Activated naive CD4-positive, alpha-beta T cell treated with anti-CD3 and anti-CD28 coated beads for 36 hours (primary cell): ENCODE measurements at regions not wholly inside any gene's neighbourhood (a gene's known extent, or its start where the extent isn't known, plus 50 kb on each side); places are given as distances from the start of the nearest gene placed in this dataset.

Source experiments
- CTCF ChIA-PET: fragments of 350-600 bp; sonication (Branson Sonifier 250); formaldehyde crosslinking; loops from one replicate; lab custom pipeline; 2021; ENCODE audit warnings: antibody characterized with exemption; lab: Charles Lee
- DNase-seq: peaks from one replicate; pipeline ENCODE4 v3.0.0-alpha.2; 2020
- H3K27ac Mint-ChIP-seq: one replicate; pipeline ENCODE4 v1.8.0; 2021; ENCODE audit warnings: mild to moderate bottlenecking, mixed read lengths
- H3K27me3 Mint-ChIP-seq: one replicate; pipeline ENCODE4 v1.8.0; 2021; ENCODE audit warnings: low read depth, mixed read lengths
- H3K36me3 Mint-ChIP-seq: one replicate; pipeline ENCODE4 v1.8.0; 2021; ENCODE audit warnings: low read depth, mixed read lengths
- H3K4me1 Mint-ChIP-seq: one replicate; pipeline ENCODE4 v1.8.0; 2021; ENCODE audit warnings: low read depth, mixed read lengths
- H3K4me3 Mint-ChIP-seq: one replicate; pipeline ENCODE4 v1.8.0; 2021; ENCODE audit warnings: mild to moderate bottlenecking, moderate library complexity, mixed read lengths
- H3K9me3 Mint-ChIP-seq: one replicate; pipeline ENCODE4 v1.8.0; 2021; ENCODE audit warnings: mixed read lengths
- intact Hi-C: fragments of 100-400 bp; cut with micrococcal nuclease; formaldehyde crosslinking; loops from one replicate; pipeline ENCODE4 v1.15.1; 2023

DNA sequence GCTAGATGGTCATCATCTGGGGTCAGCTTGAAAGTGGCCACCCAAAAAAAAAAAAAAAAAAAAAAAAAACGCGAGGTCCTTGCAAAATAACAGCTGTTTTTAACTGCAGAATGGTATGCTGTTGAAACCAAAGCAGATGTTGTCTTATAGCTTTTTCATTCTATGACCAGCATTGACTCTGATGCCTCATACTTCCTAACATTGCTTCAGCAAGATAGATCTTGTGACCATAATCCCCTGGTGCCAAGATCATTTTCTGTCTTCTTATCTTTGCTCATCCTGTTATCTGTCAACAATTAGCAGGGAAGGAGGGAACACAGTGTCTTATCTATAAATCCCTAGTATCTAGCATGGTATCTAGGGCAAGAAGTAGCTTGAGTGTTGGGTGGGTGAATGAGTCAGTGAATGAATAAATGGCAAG lies 181.5 kb downstream of the PLPP3 start:
- CTCF ChIA-PET = no interaction called here
- intact Hi-C loops = no loop called here

DNA sequence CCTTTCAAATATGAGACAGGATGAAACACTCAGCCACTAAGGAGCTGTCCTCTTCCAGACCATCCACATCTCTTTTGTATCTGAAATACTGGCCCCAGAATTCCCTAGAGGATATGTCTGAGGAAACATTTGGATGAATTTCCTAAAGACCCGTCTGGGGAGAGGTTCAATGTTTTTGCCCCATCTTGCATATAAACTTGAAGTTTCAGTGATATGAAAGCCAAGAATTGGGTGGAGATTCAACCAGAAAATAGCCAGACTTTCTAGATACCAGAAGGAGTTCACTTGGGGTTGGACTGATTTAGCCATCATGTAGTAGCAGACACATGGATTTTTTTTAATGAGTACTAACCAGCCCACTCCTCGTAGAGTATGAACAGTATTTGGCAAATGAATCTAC lies 182.0 kb downstream of the PLPP3 start:
- no peak overlapping the region for H3K27ac Mint-ChIP-seq
- H3K4me1 Mint-ChIP-seq = no peaks in the 10 kb centered on the region
- no peak overlapping the region for H3K4me3 Mint-ChIP-seq
- CTCF ChIA-PET = no interaction called here
- intact Hi-C loops = no loop called here
- peaks cover 2% of the 10 kb centered on the region for H3K27me3 Mint-ChIP-seq
- DNase-seq = no peak
- H3K9me3 Mint-ChIP-seq = no peaks in the 10 kb centered on the region
- no peaks in the 10 kb centered on the region for H3K36me3 Mint-ChIP-seq

More for the DNA sequence above, 181.5 kb downstream of the PLPP3 start:
- no peak overlapping the region for H3K27ac Mint-ChIP-seq
- no peaks in the 10 kb centered on the region for H3K9me3 Mint-ChIP-seq
- DNase-seq = no peak
- H3K4me1 Mint-ChIP-seq = no peaks in the 10 kb centered on the region
- no peak overlapping the region for H3K4me3 Mint-ChIP-seq
- H3K36me3 Mint-ChIP-seq = no peaks in the 10 kb centered on the region
- H3K27me3 Mint-ChIP-seq = peaks cover 2% of the 10 kb centered on the region

DNA sequence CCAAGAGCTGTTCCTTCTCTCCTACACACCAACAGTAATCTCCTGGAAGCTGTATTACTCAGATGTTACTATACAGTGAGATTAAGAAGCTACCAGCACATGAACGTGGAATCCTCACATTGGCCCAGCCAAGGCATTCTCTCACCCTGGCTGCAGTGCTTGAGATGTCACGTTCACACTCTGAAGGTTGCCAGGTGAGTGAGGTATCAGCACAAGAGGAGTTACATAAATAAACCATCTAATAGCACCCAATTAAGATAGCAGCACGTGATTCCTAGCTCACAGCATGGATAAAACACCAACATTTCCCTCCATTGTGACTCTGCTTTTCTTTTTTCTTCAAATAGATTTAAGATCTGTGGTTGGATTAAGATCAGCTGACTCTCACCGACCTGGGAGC lies 182.8 kb downstream of the PLPP3 start:
- Mint-ChIP-seq H3K27ac (no peak overlapping the region), H3K9me3 (no peaks in the 10 kb centered on the region), H3K27me3 (peaks cover 2% of the 10 kb centered on the region), H3K4me3 (no peak overlapping the region), H3K4me1 (no peaks in the 10 kb centered on the region), H3K36me3 (no peaks in the 10 kb centered on the region)
- no peak for DNase-seq
- intact Hi-C loops = no loop called here
- CTCF ChIA-PET = no interaction called here

DNA sequence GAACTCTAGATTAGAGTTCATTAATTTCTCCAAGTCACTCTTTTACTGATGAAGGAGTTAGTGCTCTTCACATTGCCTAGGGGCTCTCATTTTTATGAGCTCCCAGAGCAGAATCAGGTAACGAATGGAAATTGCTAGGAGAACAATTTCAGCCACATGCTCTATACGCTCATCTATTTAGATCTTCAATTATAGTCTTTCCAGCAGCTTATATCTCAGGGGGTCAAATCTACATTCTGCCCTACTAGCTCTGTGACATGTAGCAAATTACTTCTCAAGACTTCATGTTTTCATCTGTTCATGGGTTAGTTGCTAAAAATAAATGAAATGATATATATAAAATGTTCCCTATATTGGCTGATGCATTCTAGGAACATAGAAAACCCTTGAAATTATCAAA lies 183.6 kb downstream of the PLPP3 start:
- DNase-seq = no peak
- H3K27me3 Mint-ChIP-seq = peaks cover 5% of the 10 kb centered on the region
- intact Hi-C loops = no loop called here
- H3K4me3 Mint-ChIP-seq = no peak overlapping the region
- no peak overlapping the region for H3K27ac Mint-ChIP-seq
- H3K9me3 Mint-ChIP-seq = no peaks in the 10 kb centered on the region
- no peaks in the 10 kb centered on the region for H3K36me3 Mint-ChIP-seq
- CTCF ChIA-PET = no interaction called here
- no peaks in the 10 kb centered on the region for H3K4me1 Mint-ChIP-seq

DNA sequence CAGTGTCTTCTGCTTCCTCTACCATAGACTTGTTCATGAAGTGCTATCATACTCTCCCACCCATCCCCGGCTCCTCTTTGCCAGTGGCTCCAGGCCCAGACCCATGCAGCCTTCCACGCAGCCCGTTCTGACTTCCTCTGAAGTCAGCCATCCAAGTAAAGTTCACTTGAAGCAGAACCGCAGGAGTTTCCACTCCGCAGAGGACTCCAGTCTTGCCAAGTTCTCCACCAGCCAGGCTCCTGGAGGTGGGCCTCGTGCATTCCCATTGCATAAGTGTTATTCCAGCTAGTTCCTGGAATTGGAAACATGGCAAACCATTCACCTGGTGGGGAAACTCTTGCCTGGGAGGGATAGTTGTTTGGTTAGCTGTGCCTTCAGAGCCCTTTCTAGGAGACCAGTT lies 185.1 kb downstream of the PLPP3 start:
- DNase-seq = no peak
- no peaks in the 10 kb centered on the region for H3K9me3 Mint-ChIP-seq
- no peaks in the 10 kb centered on the region for H3K36me3 Mint-ChIP-seq
- CTCF ChIA-PET = no interaction called here
- H3K27me3 Mint-ChIP-seq = peaks cover 5% of the 10 kb centered on the region
- intact Hi-C loops = no loop called here
- H3K4me1 Mint-ChIP-seq = no peaks in the 10 kb centered on the region
- no peak overlapping the region for H3K4me3 Mint-ChIP-seq
- H3K27ac Mint-ChIP-seq = no peak overlapping the region

DNA sequence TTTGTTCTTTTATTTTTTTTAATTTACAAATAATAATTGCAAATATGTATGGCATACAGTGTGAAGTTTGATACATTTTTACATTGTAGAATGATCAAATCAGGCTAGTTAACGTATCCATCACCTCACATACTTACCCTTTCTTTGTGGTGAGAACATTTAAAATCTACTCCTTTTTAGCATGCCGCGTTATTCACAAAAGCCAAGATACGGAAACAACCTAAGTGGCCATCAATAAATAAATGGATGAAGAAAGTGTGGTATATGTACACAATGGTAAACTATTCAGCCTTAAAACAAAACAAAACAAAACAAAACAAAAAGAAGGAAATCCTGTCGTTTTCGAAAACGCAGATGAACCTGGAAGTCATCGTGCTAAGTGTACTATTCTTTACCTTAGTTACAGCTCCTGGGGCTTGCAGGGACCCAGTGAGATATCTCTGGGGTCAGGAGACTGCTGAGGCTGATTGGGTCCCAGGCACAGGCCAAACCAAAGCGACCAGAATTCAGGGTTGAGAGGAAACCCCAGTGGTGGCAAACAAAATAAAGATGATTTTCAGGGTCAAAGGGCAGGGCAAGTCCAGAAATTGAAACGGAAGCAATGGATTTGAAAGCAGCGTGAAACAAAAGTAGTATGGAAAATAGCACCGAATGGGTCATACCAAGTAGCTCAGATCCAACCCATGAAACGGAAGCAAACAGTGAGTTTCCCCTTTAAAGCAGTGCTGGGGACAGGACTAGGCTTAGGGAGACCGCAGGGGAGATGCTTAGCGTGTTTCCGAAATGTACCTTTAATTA lies 188.2 kb downstream of the PLPP3 start:
- Mint-ChIP-seq H3K4me3 (no peak overlapping the region), H3K4me1 (no peaks in the 10 kb centered on the region), H3K36me3 (no peaks in the 10 kb centered on the region), H3K27me3 (peaks cover 9% of the 10 kb centered on the region), H3K27ac (no peak overlapping the region), H3K9me3 (no peaks in the 10 kb centered on the region)
- intact Hi-C loops = no loop called here
- DNase-seq = no peak
- CTCF ChIA-PET = no interaction called here

DNA sequence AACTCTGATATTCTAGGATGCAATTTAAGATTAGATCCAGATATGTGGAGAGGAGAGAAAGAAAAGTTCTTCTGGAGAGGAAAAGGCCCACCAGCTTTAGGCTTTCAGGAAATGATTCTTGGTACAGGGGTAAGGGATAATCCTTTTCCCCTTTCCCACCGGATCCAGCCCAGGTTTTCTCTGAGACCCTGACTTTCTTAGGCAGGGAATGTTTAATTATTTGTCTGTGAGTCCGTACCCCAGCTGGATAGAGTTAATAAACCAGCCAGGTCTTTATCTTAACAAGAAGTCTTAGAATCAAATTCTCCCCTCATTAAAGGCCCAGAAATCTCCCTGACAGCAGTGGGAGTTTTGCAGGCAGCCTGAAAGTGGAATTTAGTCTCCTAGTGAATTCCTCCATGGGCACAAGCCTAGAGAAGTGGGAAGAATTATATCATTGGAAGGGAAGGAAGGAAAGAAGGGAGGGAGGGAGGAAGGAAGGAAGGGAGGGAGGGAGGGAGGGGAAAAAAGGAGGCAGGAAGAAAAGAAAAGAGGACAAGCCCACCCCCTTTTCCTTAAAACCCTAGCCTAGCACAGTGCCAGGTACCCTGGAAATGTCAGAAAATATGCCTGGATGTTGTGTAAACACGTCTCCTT lies 189.0 kb downstream of the PLPP3 start:
- H3K4me1 Mint-ChIP-seq = no peaks in the 10 kb centered on the region
- no peaks in the 10 kb centered on the region for H3K9me3 Mint-ChIP-seq
- DNase-seq = no peak
- no peak overlapping the region for H3K4me3 Mint-ChIP-seq
- H3K36me3 Mint-ChIP-seq = no peaks in the 10 kb centered on the region
- intact Hi-C loops = no loop called here
- CTCF ChIA-PET = no interaction called here
- peak overlapping the region; percentile 26 for H3K27ac Mint-ChIP-seq
- H3K27me3 Mint-ChIP-seq = peaks cover 9% of the 10 kb centered on the region

DNA sequence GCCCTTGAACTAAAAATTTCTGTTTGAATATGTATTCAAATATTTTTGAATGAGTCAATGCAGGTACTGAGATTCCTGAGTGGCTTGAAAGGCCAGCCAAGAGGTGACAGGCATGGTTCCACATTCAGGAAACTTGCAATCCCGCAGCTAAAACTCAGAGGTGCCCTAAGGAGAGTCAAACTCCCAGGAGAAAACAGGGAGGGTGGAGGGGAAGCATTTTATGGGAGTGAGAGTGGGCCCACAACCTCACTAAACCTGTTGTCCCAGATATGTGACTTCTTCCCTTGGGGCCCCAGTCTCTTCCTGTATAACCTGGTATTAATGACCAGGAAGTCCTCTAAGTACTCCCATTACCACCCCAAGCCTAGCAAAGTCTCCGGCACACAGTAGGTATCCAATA lies 189.6 kb downstream of the PLPP3 start:
- no peak for DNase-seq
- intact Hi-C loops = no loop called here
- peaks cover 9% of the 10 kb centered on the region for H3K27me3 Mint-ChIP-seq
- H3K36me3 Mint-ChIP-seq = no peaks in the 10 kb centered on the region
- peak overlapping the region; percentile 26 for H3K27ac Mint-ChIP-seq
- H3K4me3 Mint-ChIP-seq = no peak overlapping the region
- no peaks in the 10 kb centered on the region for H3K4me1 Mint-ChIP-seq
- H3K9me3 Mint-ChIP-seq = no peaks in the 10 kb centered on the region
- CTCF ChIA-PET = no interaction called here

DNA sequence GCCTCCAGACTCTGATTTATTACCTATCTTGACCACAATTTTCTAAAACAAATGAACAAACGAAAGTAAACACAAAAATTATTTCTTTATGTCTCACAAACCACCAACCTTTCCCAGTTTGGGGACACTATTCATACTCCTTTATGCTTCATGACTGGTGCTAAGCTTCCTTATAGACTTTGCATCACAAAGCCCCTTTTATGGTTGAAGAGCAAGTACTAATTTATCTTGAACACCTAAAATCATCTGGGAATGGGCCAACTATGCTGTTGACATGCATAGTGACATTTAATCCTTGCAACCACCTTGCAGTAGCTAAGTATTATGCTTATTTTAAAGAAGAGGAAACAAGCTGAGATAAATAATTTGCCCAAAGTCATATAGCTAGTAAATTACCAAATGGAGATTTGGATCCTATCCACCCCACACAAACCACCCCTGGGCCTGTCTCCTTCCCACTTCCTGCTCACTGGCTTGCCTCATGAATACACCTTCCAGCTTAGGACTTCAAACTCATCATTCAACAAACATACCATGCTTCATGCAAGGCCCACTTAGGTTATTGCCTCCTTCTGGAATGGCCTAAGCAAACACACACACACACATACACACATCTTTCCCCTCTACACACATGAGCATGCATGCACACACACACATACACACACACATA lies 192.2 kb downstream of the PLPP3 start:
- no peak for DNase-seq
- Mint-ChIP-seq H3K4me3 (no peak overlapping the region), H3K36me3 (no peaks in the 10 kb centered on the region), H3K9me3 (no peaks in the 10 kb centered on the region), H3K27ac (no peak overlapping the region), H3K4me1 (no peaks in the 10 kb centered on the region), H3K27me3 (peaks cover 7% of the 10 kb centered on the region)
- intact Hi-C loops = no loop called here
- CTCF ChIA-PET = no interaction called here

DNA sequence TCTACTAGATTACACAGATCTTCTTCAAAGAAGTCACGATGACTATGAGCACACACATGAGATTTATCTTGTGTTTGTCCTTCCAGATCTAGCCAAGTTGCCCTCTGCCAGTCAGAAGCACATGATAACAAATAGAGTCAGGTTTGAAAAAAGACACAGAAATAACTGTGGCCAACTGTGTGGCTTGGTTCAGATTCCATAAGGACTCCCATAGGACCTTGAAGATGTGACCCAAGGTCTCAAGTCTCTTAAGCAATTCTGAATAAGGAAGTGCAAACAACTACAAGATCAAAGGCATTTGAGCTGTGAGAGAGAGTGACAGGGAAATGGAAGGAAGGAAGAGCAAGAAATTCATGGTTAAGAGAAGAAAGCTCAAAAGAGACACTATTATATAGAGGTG lies 194.0 kb downstream of the PLPP3 start:
- Mint-ChIP-seq H3K27me3 (peaks cover 4% of the 10 kb centered on the region), H3K4me1 (no peaks in the 10 kb centered on the region), H3K27ac (no peak overlapping the region), H3K4me3 (no peak overlapping the region), H3K9me3 (no peaks in the 10 kb centered on the region), H3K36me3 (no peaks in the 10 kb centered on the region)
- intact Hi-C loops = no loop called here
- DNase-seq = no peak
- CTCF ChIA-PET = no interaction called here

DNA sequence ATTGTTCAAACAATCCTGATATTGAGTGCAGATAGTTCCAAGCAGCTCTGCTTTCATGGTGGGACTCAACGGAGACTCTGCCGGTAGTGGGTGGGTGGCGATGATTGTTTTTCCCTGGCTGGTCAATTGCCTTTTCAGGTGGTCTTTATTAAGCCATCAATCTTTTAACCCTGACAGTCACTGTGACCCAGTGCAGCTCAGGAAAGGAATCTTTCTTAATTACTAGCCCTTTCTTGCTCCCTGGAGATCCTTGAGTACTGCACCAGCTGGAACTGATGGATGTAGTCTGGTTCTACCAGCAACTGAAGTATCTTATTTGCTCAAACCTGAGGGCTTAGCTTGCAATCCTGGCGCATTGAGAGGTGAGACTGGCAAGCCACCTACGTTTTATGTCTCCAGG lies 196.4 kb downstream of the PLPP3 start:
- no peak for DNase-seq
- H3K9me3 Mint-ChIP-seq = no peaks in the 10 kb centered on the region
- H3K27ac Mint-ChIP-seq = no peak overlapping the region
- CTCF ChIA-PET = no interaction called here
- H3K4me3 Mint-ChIP-seq = no peak overlapping the region
- no peaks in the 10 kb centered on the region for H3K4me1 Mint-ChIP-seq
- intact Hi-C loops = no loop called here
- no peaks in the 10 kb centered on the region for H3K27me3 Mint-ChIP-seq
- H3K36me3 Mint-ChIP-seq = no peaks in the 10 kb centered on the region

DNA sequence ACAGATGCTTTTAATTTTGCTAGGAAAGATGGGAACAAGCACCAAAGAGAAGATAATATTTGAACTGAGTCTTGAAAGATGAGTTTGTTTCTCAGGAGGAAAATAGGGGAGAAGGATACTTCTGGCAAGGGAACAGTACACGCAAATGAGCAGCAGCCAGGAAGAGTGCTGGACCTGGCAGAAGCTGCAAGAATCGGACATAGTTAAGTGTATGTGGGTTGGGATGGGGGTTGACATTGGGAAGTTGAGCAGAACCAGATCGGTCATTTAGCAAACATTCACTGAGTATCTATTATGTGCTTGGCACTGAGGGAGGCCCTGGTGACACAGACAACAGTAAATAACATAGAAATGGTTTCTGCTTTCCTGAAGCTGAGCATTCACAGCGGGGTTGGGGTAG lies 198.8 kb downstream of the PLPP3 start:
- Mint-ChIP-seq H3K27ac (no peak overlapping the region), H3K36me3 (no peaks in the 10 kb centered on the region), H3K27me3 (peaks cover 3% of the 10 kb centered on the region), H3K4me3 (no peak overlapping the region), H3K4me1 (no peaks in the 10 kb centered on the region), H3K9me3 (no peaks in the 10 kb centered on the region)
- CTCF ChIA-PET = no interaction called here
- intact Hi-C loops = no loop called here
- no peak for DNase-seq
